Activated gamma-delta T cell (primary cell): ENCODE measurements at regions not wholly inside any gene's neighbourhood (a gene's known extent, or its start where the extent isn't known, plus 50 kb on each side); places are given as distances from the start of the nearest gene placed in this dataset.

Source experiments
- DNase-seq: peaks from one replicate; lab custom pipeline; 2025; lab: John Stamatoyannopoulos, UW

GRCh38 chr5:29949301-29949872 lies 1244.1 kb upstream of the CDH6 start:
- DNase-seq: no peak

- no peak for DNase-seq
These were observed 1249.2 kb upstream of the CDH6 start for GRCh38 chr5:29944327-29944726.

DNA sequence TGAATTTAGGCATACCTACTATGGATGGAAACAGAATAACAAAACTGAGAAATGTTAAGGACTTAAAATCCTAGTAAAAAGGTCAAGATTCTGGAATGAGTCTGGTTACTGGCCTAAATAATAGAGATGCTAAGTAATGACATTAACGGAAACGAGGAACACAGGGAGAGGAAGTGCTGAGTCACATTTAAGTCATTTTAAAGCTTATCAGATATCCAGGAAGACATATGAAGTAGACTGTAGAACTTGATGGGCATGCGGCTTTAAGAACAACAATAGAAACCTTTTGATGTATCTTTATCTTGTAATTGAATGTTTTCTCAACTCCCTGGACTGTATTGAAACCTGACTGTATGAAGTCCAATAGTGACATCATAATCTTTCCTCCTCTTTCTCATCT lies 1251.4 kb upstream of the CDH6 start:
- DNase-seq: no peak

DNA sequence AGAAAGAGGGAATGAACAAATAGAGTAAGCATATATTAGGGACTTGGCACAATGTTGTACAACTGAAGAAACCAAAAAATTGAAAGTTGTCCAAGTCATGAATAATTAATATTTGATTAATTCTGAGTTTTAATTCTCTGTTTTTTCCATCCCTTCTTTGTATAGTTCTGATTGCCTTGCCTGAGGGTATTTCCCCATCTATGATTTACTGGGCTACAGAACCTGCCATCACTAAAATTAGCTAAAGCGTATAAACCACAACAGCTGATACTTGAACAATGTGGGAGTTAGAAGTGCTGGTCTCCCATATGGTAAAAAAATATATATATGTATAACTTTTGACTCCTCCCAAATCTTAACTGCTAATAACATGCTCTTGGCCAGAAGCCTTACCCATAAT lies 1253.5 kb upstream of the CDH6 start:
- DNase-seq: no peak

- DNase-seq: no peak
These were observed 1258.1 kb upstream of the CDH6 start for GRCh38 chr5:29935371-29935770.

- DNase-seq: no peak
These were observed 1263.2 kb upstream of the CDH6 start for GRCh38 chr5:29930316-29930715.

- no peak for DNase-seq
These were observed 1269.4 kb upstream of the CDH6 start for GRCh38 chr5:29924107-29924506.

DNA sequence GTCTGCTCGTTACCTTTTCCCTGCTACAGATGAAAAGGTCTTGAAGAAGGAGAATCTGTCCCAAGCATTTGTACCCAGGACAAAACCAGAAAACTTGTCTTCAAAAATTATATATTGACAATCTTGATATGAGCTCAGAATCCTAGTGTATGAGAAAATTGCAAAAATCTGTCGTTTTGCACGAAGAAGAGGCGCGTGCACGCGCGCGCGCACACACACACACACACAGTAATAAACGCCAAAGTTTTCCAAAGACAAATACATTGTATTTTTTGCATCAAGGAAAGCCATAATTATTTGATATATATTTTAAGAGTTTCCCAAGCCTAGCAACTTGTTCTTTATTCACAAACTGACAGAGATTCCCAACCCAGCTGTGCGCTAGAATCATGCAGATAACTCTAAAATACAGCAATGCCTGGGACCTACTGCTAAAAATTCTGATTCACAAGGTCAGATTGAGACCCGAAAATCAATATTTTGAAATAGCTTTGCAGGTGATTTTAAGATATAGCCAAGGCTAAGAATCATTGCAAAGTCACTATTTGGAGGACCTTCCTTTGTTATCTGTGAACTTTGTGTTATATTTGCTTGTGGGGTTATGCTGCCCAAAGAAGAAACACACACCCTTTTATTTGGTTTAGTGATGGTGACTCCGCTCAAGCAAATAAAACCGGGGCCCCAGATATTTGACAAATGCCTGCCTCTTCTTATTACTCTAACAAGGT lies 1287.7 kb upstream of the CDH6 start:
- DNase-seq: no peak

DNA sequence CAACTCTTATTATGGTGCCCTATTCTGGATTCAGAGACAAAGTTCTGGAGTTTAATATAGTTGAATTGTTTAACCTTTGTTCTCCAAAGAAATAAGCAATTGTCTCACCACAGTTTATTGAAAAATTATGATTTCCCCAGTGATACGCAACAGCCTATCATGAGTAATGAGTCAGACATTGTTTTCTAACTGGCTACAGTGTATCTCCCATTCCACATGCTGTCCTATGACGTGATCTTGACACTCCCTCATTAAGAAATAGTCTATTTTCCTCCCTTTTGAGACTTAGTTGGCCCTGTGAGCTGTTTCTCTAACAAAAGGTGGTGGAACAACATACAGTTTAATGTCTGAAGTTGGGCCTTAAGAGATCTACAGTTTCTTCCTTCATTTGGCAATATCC lies 1290.6 kb upstream of the CDH6 start:
- no peak for DNase-seq

- DNase-seq: no peak
These were observed 1293.9 kb upstream of the CDH6 start for GRCh38 chr5:29899583-29899982.

DNA sequence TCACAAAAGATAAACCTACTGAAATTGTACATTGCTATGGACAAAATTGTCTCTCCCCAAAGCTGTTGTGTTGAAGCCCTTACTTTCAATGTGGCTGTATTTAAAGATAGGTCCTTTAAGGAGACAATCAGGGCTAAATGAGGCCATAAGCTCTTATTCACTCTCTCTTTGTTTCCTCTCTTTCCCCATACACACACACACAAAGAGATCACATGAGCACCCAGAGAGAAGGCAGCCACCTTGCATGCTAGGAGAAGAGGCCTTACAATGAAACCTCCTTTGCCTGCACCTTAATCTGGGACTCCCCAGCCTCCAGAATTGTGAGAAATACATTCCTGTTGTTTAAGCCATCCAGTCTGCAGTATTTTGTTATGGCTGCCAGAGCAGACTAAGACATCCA lies 1295.6 kb upstream of the CDH6 start:
- DNase-seq: no peak

GRCh38 chr5:29896646-29897045 lies 1296.8 kb upstream of the CDH6 start:
- DNase-seq: no peak

GRCh38 chr5:29894668-29895067 lies 1298.8 kb upstream of the CDH6 start:
- no peak for DNase-seq

- no peak for DNase-seq
These were observed 1304.4 kb upstream of the CDH6 start for GRCh38 chr5:29889051-29889450.

DNA sequence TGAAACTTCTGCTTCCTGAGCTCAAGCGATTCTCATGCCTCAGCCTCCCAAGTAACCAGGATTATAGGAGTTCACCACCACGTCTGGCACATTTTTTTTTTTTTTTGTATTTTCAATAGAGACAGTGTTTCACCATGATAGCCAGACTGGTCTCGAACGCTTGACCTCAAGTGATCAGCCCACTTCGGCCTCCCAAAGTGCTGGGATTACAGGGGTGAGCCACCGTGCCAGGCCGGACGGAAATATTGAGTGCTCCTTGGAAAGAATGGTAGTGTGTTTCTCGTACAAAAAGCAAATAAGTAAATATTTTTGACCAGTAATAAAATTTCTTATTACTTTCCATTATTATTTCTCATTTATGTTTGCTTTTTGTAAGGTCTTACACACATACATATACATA lies 1307.9 kb upstream of the CDH6 start:
- DNase-seq: no peak

DNA sequence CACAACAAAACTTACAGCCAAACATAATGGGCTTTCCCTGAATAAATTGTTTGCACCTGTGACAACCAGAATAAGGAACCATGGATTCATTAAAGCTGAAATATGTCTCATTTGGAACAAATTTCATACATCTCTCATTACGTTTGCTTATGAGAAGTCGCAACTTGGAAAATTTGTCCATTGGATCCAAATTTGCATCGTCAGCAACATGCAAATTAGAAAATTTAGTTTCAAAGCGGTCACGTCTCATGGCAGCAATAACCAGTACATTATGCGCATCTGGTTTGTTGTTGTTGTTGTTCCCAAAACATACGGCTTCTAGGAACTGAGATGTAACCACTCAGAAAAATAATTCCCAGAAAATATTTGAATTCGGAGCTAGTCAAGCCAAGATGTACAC lies 1311.5 kb upstream of the CDH6 start:
- no peak for DNase-seq

GRCh38 chr5:29879401-29879800 lies 1314.1 kb upstream of the CDH6 start:
- no peak for DNase-seq

GRCh38 chr5:29878599-29878998 lies 1314.9 kb upstream of the CDH6 start:
- DNase-seq: no peak

- DNase-seq: no peak
These were observed 1326.3 kb upstream of the CDH6 start for GRCh38 chr5:29867155-29867554.

- no peak for DNase-seq
These were observed 1339.7 kb upstream of the CDH6 start for GRCh38 chr5:29853711-29854220.

DNA sequence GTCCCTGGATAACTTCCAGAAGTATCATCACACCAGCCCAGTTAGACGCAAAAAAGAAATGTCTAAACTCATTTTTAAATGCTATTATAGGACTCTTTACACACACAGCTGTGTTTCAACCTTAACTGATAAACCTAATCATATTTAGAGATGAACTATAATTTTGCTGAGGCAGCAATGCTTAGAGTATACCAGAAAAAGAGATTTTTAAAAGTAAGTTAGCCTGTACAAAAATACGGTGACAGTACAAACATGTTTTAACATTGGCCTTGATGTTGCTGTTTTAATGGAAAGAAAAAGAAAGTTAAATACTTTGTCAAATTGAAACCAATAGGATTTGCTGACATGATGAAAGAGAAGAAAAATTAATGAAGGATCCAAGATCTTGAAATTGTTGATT lies 1341.2 kb upstream of the CDH6 start:
- DNase-seq: no peak

GRCh38 chr5:29845206-29845605 lies 1348.3 kb upstream of the CDH6 start:
- no peak for DNase-seq

- no peak for DNase-seq
These were observed 1360.1 kb upstream of the CDH6 start for GRCh38 chr5:29833394-29833793.

DNA sequence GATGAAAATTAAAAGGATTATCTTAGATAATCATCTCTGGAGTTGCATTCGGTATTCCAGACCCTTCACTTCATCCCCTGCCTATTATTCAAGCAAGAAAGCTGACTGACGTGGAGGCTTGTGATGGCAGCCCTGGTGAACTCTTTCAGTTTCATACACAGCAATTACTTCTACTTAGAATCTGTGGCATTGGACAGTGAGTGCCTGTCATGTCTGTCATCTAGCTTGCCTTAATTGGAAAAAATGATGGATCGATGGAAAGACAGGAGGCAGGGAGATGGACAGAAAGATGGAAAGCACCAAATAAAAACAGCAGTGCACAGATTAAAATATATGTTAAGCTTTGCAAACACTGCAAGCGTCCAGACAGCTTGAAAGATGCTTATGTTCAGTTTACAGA lies 1371.0 kb upstream of the CDH6 start:
- DNase-seq: no peak
